CD14-positive monocyte (primary cell): ENCODE measurements at regions not wholly inside any gene's neighbourhood (a gene's known extent, or its start where the extent isn't known, plus 50 kb on each side); places are given as distances from the start of the nearest gene placed in this dataset.

ENCODE experiments used
- DNase-seq, 3 donors: peaks; one replicate each; pipeline ENCODE4 v3.0.0-alpha.2; 2011 to 2022
- H2AFZ ChIP-seq: 2 replicates; pipeline ENCODE4 v1.6.0; 2012; ENCODE audit warnings: mild to moderate bottlenecking, low read depth, low read length, inconsistent platforms; ENCODE audit not compliant: insufficient read depth, poor library complexity, severe bottlenecking
- H3K27ac ChIP-seq, 2 donors: 1 replicate in 1 of 2; 2 replicates in 1 of 2; pipeline ENCODE4 v1.5.1; 2012 to 2013; ENCODE audit warnings: low read length in 2 of 2, control low read depth in 1 of 2, inconsistent platforms in 1 of 2, low read depth in 1 of 2, mild to moderate bottlenecking in 1 of 2
- H3K27me3 ChIP-seq, 2 donors: one replicate each; pipeline versions ENCODE4 v1.6.0 to v1.6.1; 2011 to 2013; ENCODE audit warnings: low read length in 2 of 2; ENCODE audit not compliant: control insufficient read depth in 2 of 2, insufficient read depth in 2 of 2
- H3K36me3 ChIP-seq, 2 donors: replicated peaks in 1 of 2; 1 replicate in 1 of 2; 2 replicates in 1 of 2; pipeline versions ENCODE4 v1.5.1 to v1.6.1; 2012 to 2013; ENCODE audit warnings: low read length in 2 of 2, control low read depth in 1 of 2, inconsistent platforms in 1 of 2, mild to moderate bottlenecking in 1 of 2; ENCODE audit not compliant: insufficient read depth in 2 of 2, control insufficient read depth in 1 of 2
- H3K4me1 ChIP-seq, 2 donors: 1 replicate in 1 of 2; 2 replicates in 1 of 2; pipeline versions ENCODE4 v1.5.1 to v1.6.1; 2012 to 2013; ENCODE audit warnings: low read length in 2 of 2, control low read depth in 1 of 2, inconsistent platforms in 1 of 2, mild to moderate bottlenecking in 1 of 2, moderate library complexity in 1 of 2; ENCODE audit not compliant: insufficient read depth in 2 of 2, control insufficient read depth in 1 of 2
- H3K4me2 ChIP-seq: replicated peaks from 2 replicates; pipeline ENCODE3; 2012; ENCODE audit warnings: low read length, moderate library complexity, mild to moderate bottlenecking; ENCODE audit not compliant: poor library complexity, severe bottlenecking; ENCODE audit errors: extremely low read depth
- H3K4me3 ChIP-seq, 3 experiments: fragments of 200-600 bp in 1 of 3; sonication (generic) in 1 of 3; replicated peaks in 1 of 3; 1 replicate in 2 of 3; 2 replicates in 1 of 3; pipeline ENCODE4 v1.5.1; 2011 to 2013; ENCODE audit warnings: low read length in 3 of 3, mild to moderate bottlenecking in 3 of 3, control low read depth in 2 of 3, low read depth in 2 of 3, inconsistent platforms in 1 of 3, moderate library complexity in 1 of 3
- H3K79me2 ChIP-seq: 2 replicates; pipeline ENCODE4 v1.6.0; 2012; ENCODE audit warnings: mild to moderate bottlenecking, control low read depth, inconsistent platforms, low read length, moderate library complexity; ENCODE audit not compliant: insufficient read depth
- H3K9ac ChIP-seq: 2 replicates; pipeline ENCODE4 v1.6.0; 2017; ENCODE audit warnings: low read length, mild to moderate bottlenecking; ENCODE audit not compliant: insufficient read depth, poor library complexity, severe bottlenecking
- H3K9me3 ChIP-seq, 2 donors: replicated peaks in 1 of 2; 1 replicate in 1 of 2; 2 replicates in 1 of 2; pipeline versions ENCODE4 v1.5.1 to v1.6.1; 2012 to 2013; ENCODE audit warnings: low read length in 2 of 2, control low read depth in 1 of 2; ENCODE audit not compliant: control insufficient read depth in 1 of 2, insufficient read depth in 1 of 2
- H4K20me1 ChIP-seq: 2 replicates; pipeline ENCODE4 v1.6.0; 2012; ENCODE audit warnings: mild to moderate bottlenecking, low read length, control low read depth, moderate library complexity; ENCODE audit not compliant: insufficient read depth
- H3K27ac Mint-ChIP-seq, 7 donors: one replicate each; pipeline ENCODE4 v1.8.0; 2020; ENCODE audit warnings: mild to moderate bottlenecking in 7 of 7, mixed read lengths in 7 of 7, moderate library complexity in 6 of 7, inconsistent platforms in 2 of 7
- H3K27me3 Mint-ChIP-seq, 3 donors: one replicate each; pipeline ENCODE4 v1.8.0; 2021 to 2022; ENCODE audit warnings: low read depth in 3 of 3, mild to moderate bottlenecking in 3 of 3, mixed read lengths in 3 of 3, moderate library complexity in 3 of 3, inconsistent platforms in 1 of 3
- H3K36me3 Mint-ChIP-seq, 2 donors: one replicate each; pipeline ENCODE4 v1.8.0; 2020; ENCODE audit warnings: mixed read lengths in 2 of 2, inconsistent platforms in 1 of 2, mild to moderate bottlenecking in 1 of 2
- H3K4me1 Mint-ChIP-seq: one replicate; pipeline ENCODE4 v1.8.0; 2020; ENCODE audit warnings: mild to moderate bottlenecking, mixed read lengths
- H3K4me3 Mint-ChIP-seq, 2 donors: one replicate each; pipeline ENCODE4 v1.8.0; 2020; ENCODE audit warnings: mild to moderate bottlenecking in 2 of 2, mixed read lengths in 2 of 2, moderate library complexity in 1 of 2
- H3K9me3 Mint-ChIP-seq, 7 donors: one replicate each; pipeline ENCODE4 v1.8.0; 2020 to 2022; ENCODE audit warnings: mixed read lengths in 7 of 7, mild to moderate bottlenecking in 6 of 7, moderate library complexity in 6 of 7, inconsistent platforms in 2 of 7
- WGBS: methylation state at CpG from one replicate; pipeline ENCODE4 v1.1.5; 2013; ENCODE audit warnings: missing lambda C conversion rate; ENCODE audit not compliant: insufficient coverage; 5-methylcytosine and 5-hydroxymethylcytosine counted together
- intact Hi-C, 2 donors: fragments of 100-400 bp; cut with micrococcal nuclease; formaldehyde crosslinking; loops; one replicate each; pipeline versions ENCODE4 v1.15.0 to v1.15.1; 2023
- TF ChIP-seq, protein P1 (sequence below): fragments of 200-600 bp; IDR thresholded peaks from one replicate; pipeline ENCODE4 v1.8.0; 2022; ENCODE audit warnings: antibody characterized with exemption, mild to moderate bottlenecking

DNA sequence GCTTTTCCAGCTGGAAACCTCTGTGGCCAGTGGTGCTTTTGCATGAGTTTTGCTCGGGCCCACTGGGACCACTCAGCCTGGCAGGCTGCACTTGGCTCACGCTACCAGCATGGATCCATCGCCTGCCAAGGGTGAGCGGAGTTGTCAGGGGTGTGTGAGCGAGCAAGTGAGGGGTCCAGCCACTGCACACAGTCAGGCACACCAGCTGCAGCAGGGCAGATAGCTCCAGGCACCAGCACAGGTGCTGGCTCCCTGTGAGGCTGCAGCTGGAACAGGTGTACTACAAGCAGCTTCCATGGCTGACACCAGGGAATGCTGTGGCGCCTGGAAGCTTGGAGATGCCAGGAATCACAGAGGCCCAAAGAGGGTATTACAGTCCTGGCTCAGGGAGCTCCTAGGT lies 391.2 kb upstream of the SGCD start:
- Mint-ChIP-seq H3K27me3 (peaks cover 0 to 2% (median 0%) of the 10 kb centered on the region in 3 donors), H3K4me3 (no peak overlapping the region), H3K9me3 (peaks cover 0 to 2% (median 0%) of the 10 kb centered on the region in 7 donors), H3K4me1 (no peaks in the 10 kb centered on the region), H3K36me3 (no peaks in the 10 kb centered on the region), H3K27ac (no peak overlapping the region)
- H3K4me1 ChIP-seq = no peaks in the 10 kb centered on the region
- no peaks in the 10 kb centered on the region for H3K36me3 ChIP-seq
- no peak overlapping the region for H2AFZ ChIP-seq
- no peak for DNase-seq
- intact Hi-C loops = no loop called here
- no peak overlapping the region for H3K4me3 ChIP-seq
- no peaks in the 10 kb centered on the region for H3K79me2 ChIP-seq
- H3K9me3 ChIP-seq = no peaks in the 10 kb centered on the region
- no peaks in the 10 kb centered on the region for H4K20me1 ChIP-seq
- H3K27ac ChIP-seq = no peak overlapping the region
- no peak overlapping the region for H3K9ac ChIP-seq
- TF ChIP-seq, protein P1, sequence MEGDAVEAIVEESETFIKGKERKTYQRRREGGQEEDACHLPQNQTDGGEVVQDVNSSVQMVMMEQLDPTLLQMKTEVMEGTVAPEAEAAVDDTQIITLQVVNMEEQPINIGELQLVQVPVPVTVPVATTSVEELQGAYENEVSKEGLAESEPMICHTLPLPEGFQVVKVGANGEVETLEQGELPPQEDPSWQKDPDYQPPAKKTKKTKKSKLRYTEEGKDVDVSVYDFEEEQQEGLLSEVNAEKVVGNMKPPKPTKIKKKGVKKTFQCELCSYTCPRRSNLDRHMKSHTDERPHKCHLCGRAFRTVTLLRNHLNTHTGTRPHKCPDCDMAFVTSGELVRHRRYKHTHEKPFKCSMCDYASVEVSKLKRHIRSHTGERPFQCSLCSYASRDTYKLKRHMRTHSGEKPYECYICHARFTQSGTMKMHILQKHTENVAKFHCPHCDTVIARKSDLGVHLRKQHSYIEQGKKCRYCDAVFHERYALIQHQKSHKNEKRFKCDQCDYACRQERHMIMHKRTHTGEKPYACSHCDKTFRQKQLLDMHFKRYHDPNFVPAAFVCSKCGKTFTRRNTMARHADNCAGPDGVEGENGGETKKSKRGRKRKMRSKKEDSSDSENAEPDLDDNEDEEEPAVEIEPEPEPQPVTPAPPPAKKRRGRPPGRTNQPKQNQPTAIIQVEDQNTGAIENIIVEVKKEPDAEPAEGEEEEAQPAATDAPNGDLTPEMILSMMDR = no peak
- 96% methylated on average over 6 of the region's 6 CpGs for WGBS
- no peaks in the 10 kb centered on the region for H3K27me3 ChIP-seq
- H3K4me2 ChIP-seq = no peak overlapping the region

DNA sequence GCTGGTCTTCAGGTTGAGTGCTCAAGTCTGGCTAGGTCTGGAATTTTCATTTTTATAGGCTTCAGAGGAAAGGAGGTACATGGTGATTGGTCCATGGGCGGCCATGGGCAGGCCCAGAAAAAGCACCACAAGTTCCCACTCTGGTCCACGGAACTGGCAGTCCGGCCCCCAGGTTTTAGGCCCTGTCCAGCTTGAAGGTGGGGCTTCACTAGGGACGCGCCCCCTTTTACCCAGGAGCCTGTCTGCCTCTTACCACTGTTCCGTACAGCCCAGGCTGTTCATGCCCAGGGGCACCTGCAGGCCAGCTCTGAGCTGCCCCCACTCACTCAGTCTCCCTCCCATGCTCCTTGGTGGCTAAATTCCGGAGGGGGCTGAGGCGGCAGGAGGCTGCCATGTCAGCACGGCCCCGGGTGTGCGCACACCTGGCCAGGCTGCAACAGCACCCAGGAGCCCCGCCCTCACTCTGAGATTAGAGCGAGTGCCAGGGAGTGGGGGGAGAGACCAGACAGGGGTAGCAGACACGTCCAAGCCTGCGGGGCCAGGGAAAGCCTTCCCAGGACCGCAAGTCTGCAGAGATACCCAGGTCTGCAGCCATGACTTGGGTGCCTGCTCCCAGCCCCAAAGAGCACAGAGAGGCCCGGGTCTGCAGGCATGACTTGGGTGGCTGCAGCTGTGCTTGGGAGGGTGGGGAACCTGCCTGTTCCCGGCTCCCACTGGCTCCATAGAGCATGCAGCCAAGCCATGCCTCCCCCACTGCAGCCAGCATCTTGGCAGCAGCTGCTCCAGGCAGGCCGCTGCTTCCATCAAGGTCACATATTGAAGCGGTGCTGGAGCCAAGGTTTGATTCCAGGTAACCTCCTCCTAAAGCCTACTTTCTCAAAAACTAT lies 390.2 kb upstream of the SGCD start:
- H3K9me3 Mint-ChIP-seq = peaks cover 0 to 2% (median 0%) of the 10 kb centered on the region in 7 donors
- Histone ChIP-seq H3K36me3 (no peaks in the 10 kb centered on the region), H3K4me2 (no peak overlapping the region), H3K27me3 (no peaks in the 10 kb centered on the region), H3K9ac (no peak overlapping the region), H3K79me2 (no peaks in the 10 kb centered on the region), H2AFZ (no peak overlapping the region), H3K9me3 (no peaks in the 10 kb centered on the region), H3K4me3 (no peak overlapping the region), H3K27ac (no peak overlapping the region), H4K20me1 (no peaks in the 10 kb centered on the region), H3K4me1 (no peaks in the 10 kb centered on the region)
- 77% methylated on average over 11 of the region's 20 CpGs for WGBS
- intact Hi-C loops = no loop called here
- TF ChIP-seq, protein P1 = no peak
- H3K4me3 Mint-ChIP-seq = no peak overlapping the region
- H3K4me1 Mint-ChIP-seq = no peaks in the 10 kb centered on the region
- H3K27me3 Mint-ChIP-seq = peaks cover 0 to 2% (median 0%) of the 10 kb centered on the region in 3 donors
- H3K36me3 Mint-ChIP-seq = no peaks in the 10 kb centered on the region
- H3K27ac Mint-ChIP-seq = no peak overlapping the region
- DNase-seq = no peak
